NCI-H2029 (cell line): ENCODE measurements at regions not wholly inside any gene's neighbourhood (a gene's known extent, or its start where the extent isn't known, plus 50 kb on each side); places are given as distances from the start of the nearest gene placed in this dataset.

Source experiments
- DNase-seq: peaks from one replicate; lab custom pipeline; 2025; lab: John Stamatoyannopoulos, UW

DNA sequence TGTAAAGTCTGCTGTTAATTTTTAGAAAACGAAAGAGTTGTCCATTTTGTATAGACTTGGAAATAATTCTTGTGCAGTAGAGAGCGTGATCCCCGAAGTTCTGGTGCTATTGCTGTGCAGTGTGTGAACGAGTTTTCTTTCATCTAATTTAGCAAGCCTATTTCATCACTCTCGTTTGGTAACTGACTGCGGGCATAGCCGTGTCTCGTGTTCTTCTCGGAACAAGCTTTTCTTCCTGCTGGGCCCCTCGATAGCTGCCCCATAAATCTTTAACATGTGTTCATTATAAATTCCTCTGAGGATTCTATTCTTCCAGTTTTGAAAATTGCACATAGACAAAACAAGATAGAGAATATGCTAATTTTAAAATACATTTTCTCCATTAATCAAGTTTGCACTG lies 622.0 kb upstream of the PFKP start:
- DNase-seq: no peak

DNA sequence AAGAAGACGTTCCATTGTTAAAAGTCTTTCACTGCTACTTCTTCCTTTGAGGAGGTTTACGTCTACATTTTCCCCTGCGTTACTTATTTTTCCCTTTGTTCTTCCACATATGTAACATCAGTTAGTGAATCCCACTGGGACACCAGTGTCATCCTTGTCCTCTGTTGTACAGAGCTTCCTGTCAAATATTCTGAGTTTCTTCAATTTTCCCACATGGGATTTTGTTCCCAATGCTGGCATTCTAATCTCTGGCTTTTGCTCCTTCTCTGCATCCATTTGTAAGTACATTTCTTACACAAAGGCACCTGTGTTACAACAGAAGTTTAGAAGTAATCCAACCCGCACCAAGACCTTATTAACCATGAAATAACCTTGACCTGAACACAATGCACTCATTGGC lies 627.4 kb upstream of the PFKP start:
- DNase-seq: no peak

DNA sequence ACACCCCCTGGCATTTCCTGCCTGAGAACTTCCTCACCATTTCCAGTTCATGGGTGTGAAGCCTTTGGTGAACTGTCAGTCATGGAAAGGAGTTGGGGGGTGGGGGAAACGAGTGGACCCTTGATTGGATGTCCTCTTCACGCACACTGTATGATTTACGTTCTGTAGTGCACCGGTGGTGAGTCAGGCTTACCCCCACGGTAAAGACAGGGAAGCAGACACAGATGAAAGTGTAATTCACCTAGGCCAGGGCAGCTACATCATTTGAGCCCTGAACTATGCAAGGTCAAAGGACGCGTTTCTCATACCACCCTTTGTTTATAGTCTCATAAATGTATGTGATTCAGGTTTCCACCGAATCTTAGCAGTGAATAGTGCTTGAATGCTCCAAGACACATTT lies 628.3 kb upstream of the PFKP start:
- DNase-seq: no peak

DNA sequence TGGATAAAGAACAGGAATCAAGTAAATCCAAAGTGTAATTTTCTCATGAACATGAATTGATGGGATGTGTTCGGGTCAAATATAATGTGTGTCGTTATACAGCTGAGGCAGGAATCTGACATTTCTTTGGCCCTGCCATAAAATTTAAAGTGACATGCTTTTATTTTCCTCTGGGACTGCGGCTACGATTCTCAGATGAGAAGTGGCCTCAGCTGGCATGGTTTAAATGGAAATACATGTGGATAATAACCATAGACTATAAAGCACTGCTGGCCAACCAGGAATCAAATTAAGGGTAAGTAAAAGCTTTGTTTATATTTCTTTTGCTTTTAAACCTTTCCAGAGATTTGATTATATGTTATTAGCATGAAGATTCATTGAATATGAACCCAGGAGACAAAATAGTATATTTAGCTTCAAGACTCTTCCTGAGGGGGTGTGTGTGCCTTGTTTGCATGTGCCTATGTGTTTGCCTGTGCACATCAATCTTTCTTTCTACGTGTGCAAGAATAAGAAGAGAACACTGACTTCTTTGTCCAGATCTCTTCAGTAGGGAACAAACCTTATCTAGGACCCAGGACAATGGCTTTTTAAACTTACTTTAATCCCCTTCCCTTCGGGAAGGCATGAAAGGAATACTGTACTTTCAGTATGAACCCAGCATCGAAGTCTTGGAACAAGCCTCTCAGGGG lies 629.0 kb upstream of the PFKP start:
- DNase-seq: no peak

DNA sequence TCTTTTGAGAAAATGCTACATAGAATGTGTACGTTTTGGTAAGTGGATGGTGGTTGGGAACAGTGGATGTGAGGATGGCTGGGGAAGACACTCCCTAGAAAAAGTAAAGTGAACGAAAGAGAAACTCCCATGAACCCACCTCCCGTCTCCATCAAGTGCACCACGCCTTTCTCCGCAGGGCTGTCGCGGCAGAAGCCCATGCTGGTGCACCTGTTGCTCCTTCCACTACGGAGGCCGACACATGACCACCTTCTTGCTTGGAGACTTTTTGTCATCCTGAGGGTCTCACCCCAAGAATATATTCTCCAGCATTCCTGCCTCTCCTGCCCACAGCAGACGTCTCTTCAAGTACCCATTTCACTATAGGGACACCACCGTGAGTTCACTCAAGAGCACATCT lies 630.4 kb upstream of the PFKP start:
- DNase-seq: no peak

DNA sequence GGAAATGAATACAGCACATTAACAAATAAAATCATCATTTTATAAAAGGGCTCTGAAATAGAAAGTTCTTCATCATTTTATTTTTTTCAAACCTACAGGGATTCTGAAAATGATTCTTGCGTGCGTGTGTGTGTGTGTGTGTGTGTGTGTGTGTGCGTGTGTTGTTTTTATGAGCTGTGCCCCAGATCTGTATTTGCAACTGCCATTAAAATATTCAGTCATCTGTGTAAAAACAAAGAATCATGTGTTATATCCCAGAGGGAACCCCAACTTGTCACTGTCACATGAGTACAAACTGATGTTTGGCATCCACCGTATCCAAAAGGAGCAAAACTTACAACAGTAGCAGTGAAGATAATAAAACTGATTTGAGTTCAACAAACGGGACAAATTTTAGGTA lies 635.4 kb upstream of the PFKP start:
- no peak for DNase-seq

DNA sequence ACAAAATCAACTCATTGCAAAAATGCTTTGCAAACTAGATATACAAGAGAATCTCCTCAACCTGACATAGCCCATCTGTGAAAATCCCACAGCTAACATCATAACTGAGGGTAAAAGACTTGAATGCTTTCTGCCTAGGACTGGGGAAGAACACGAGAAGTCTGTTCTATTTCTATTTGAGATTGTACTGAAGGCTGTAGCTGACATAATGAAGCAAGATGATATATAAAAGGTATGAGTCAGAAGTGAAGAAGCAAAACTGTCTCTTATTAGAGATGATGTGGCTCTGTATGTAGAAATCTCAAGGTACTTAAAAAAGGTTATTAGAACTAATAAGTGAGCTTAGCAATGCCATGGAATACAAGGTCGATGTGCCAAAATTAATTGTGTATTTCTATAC lies 639.9 kb upstream of the PFKP start:
- DNase-seq: no peak

DNA sequence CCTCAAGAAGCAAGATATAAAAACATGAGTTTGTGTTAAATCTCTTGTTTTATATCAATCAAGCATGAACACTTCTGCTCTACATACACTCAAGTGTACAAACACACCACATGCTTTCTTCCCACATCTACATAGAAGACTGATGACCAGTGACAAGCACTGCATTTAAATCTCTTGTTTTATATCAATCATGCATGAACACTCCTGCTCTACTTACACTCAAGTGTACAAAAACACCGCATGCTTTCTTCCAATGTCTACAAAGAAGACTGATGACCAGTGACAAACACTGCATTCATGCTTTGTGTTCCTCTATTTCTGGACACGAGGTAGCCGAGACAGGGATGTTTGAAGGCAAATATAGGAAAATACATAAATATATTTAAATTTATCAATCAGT lies 642.0 kb upstream of the PFKP start:
- DNase-seq: peak; percentile 2

DNA sequence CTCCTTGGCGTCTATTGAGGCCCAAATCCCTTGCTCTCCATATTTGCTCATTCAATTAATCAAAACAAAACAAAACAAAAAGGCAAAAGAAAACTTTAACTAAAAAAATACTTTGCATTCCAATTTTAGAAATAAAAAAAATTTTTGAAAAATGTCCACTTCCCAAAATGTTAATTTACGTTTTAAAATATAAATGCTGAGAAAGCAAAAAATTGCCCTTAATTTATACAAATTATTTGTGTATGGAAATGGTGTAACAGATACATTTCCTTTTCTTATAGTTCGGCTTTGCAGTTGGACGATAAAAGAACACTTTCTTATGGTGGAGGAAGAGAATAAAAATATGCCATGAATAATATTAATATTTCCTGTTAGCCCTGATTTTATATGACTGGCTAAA lies 652.8 kb upstream of the PFKP start:
- DNase-seq: no peak

DNA sequence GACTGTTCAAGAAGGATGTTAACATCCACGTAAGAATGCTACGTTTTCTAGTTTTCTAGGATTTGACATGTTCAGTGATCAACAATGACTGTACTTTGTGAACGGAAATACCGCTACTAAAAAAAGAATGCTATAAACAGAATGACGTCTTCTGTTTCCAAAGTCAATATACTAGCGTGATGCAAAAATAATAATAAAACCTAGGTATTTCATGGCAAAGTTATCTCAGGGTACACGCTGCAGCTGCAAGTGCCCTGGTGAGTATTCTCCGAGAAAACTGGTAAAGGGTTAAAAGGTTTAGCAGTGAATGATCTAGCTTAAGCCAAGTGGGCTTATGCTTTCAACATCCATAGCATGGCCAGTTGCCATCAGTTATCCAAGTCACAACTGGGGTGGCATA lies 653.3 kb upstream of the PFKP start:
- DNase-seq: no peak

DNA sequence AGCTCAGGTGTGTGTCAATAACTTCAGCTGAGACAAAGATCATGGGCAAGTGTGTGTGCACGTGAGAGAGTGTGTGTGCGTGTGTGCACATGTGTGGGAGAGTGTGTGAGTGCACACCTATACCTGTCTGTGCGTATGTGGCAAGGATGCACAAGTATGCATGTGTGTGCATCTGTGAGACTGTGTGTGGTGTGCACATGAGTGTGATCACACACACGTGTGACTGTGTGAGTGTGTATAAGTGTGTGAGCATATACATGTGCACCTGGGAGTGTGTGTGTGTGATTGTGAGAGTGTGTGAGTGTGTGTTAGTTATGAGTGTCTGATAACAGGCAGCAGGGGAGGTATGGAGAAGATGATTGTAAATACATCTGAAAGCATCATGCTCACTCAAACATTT lies 657.3 kb upstream of the PFKP start:
- no peak for DNase-seq

DNA sequence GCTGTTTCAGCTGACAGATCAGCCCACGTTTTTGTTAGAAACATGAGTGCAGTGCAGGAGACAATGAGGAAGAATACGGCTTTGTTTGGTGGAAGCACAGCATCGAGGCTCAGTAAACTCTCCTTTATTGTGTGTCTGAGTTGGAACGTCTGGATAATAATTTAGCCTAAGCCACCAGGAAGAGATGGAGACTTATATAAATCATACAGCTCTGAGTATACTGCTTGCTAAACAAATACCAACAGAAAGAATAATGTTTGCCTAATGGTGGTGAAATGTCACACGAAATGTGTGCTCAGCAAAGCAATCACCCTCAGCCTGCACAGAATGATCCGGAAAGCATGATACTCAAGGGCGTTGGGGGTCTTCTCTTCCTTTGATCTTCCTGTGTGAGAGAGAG lies 664.1 kb upstream of the ADARB2 start:
- peak; percentile 1 for DNase-seq

DNA sequence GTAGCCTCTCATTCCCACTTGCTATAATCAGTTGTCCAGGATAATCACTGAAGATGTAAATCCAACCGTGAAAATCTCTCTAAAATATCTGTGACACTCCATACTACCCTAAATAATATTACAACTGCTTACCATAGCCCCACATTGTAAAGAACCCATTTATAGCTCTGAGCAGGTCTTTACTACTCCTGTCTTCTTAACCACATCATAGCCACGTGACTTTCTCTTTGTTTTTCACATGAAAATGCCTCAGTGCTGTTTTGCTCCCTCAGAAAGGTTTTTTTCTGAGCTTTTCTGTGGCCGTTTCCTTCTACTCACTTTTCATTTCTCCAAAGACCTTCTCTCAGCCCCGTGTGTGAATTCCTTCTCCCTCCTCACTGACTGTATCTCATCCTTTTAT lies 662.2 kb upstream of the ADARB2 start:
- no peak for DNase-seq

DNA sequence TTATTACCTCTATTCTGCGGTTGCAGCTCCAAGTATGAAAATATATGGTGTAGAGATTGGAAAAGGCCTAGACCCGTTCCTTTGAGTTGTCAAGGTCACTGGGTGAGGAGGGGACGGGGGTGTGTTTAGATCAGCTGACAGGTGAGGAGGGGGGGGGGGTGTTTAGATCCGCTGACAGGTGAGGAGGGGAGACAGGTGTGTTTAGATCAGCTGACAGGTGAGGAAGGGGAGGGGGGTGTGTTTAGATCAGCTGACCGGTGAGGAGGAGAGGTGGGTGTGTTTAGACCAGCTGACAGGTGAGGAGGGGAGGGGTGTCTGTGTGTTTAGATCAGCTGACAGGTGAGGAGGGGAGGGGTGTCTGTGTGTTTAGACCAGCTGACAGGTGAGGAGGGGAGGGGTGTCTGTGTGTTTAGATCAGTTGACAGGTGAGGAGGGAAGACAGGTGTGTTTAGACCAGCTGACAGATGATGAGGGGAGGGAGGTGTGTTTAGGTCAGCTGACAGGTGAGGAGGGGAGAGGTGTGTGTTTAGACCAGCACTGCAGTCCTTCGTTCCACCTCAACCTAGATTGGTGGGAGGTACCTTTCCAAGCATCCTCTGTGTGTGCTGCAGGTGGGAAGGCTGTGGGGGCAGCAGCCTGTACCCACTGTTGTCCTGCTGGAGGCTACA lies 655.0 kb upstream of the ADARB2 start:
- DNase-seq: peak; percentile 74

DNA sequence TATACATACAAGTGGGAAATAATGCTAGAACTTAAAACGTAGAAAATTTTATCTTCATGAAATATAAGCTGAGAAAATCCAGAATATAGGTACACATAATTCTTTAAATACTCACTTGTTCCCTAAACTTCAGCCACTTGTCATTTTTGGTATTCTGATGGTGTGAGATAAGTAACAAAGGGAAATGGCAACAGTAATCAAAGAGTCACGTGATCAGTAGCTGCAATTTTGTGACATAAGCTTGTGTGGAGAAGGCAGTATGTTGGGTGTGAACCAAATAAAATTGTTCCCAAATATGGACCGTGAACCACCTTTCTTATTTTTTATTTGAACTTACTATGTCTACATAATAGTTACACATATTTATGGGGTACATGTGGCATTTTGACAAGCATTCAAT lies 650.3 kb upstream of the ADARB2 start:
- no peak for DNase-seq

DNA sequence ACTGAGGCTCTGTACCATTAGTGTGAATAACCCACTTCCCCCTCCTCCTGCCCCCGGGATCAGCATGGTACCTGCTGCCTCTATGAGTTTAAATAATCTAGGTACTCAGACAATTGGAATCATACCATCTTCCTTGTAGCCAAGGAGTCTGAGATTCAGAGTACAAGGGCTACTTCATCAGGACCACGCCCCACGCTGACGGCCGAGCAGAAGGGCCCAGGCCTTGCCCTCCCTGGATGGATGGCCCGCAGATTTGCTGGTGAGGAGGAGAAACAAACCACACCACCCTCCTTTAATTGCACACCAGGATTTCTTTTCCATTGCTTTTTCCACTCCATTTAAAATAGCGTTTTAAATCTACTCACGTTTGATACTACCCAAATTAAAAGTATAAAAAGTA lies 649.9 kb upstream of the ADARB2 start:
- DNase-seq: no peak

DNA sequence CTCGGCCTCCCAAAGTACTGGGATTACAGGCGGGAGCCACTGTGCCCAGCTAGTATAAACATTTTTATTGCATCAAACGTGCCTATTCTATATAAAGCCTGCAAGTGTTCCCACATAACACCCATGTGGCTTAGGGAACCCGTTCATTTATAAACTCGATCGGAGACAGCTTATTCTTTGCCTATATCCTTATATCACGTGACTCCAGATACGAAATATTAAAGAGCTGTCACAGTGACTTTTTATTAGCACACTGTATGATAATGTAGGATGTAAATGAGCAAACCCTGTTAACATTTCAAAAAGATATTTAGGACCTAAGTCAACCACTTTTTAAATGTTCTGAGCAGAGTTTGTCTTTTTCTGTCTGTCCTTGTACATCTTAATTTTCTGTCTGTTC lies 642.9 kb upstream of the ADARB2 start:
- DNase-seq: no peak

DNA sequence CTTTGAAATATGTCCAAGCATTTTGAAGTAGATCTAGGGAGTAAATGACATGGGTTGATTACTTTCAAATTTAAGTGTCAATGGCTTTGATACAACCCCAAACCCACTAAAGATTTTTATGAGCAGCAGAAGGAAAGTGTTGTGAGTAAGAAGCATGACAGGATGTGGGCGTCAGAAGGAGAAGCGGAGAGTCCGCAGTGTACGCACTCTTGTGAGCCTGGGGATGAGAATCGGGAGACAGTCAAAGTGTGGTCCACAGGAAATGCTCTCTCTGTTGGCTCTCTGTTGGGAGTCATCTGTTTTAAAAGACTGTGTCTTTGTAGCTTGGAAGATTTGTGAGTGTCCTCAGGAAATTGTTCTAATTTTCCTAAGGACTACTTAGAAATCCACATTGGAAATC lies 629.8 kb upstream of the ADARB2 start:
- DNase-seq: no peak

DNA sequence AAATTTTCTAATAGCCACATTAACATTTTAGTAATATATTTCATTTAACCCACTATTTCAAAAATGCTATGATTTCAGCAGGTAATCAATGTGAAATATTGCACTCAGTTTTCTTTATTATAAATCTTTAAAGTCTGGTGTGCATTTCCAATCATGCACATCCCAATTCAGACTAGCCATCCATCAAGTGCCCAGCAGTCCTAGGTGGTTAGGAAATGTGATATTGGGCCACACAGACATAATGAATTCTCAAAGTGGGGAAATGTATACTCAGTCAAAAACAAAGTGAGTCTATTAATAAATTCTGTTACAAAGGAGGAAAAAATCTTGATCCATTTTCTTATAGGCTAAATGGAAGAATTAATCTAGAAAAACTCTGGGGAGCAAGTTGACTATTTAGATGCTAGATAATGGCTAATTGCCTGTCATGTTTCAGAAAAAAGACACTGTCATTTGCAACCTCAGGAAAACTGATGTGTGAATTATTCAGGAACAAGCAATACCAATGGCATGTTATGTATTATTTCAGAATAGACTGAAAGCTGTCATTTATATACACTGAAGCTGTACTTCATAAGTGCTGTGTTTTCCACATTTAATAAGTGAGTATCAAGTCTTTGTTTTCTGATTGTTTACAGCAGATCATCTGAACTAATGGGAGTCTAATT lies 629.1 kb upstream of the ADARB2 start:
- DNase-seq: no peak

DNA sequence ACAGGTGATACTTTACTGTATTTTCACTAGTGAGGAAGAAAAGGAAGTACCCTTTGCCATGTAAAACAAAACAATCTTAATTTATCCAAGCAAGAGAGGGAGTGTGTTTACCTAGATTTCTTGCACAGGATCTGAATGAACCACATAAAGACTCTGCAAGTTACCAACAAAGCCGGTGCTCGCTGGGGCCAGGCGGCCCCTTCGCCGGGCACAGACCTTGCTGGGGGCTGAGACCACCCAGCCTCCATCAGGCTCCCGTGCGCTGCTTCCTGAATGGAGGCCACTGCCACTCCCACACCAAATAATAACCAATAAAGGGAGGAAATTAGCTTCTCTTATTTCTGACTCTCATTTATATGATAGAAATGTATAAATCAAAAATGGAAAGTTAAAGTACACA lies 625.0 kb upstream of the ADARB2 start:
- no peak for DNase-seq

DNA sequence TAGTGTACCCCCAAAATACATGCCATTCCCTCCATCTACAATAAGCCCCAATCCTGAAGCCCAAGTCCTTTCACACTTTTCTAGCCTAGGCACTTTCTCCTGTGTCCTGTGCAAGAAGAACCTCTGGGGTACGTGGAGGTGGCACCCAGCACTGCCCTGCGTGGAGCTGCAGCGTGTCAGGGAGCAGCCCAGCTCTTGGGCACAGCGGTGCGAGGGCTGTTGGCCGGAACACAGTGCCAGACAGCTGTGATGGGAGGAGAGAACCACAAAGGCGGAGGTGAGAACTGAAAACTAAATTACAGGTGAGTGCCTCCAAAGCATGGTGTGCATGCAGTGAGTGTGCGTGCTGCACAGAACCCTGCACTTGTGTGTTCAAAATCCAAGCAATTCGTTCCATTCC lies 621.3 kb upstream of the ADARB2 start:
- DNase-seq: no peak

DNA sequence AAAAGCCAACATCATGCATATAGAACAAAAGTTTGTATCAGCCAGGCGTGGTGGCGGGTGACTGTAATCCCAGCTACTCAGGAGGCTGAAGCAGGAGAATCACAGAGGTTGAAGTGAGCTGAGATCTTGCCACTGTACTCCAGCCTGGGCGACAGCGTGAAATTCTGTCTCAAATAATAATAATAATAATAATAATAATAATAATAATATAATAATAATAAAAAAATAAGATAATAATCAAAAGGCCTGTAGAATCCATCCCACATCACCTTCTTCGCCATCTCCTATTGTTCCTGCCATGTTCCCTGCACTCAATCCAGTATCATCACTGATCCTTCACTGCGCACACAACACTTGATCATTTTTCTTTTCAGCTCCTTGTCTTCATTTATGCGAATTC lies 619.3 kb upstream of the ADARB2 start:
- no peak for DNase-seq

DNA sequence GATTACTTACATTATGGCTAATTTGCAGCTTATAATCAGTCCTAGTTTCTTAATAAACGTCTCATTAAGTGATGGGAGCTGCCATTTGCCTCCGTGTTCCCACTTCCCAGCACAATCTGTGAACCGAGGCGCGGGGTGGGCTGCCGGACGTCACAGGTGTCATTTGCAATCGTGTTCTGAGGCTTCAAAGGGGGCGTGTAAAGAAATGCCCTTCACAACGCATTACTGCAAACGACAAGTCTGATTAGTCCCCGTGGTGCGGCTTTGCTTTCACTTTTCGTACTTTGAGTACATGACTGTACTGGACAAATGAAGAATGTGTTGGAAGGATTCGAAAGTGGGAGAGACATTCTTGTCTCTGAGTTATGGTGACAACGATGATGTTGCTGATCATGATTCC lies 614.2 kb upstream of the ADARB2 start:
- no peak for DNase-seq

DNA sequence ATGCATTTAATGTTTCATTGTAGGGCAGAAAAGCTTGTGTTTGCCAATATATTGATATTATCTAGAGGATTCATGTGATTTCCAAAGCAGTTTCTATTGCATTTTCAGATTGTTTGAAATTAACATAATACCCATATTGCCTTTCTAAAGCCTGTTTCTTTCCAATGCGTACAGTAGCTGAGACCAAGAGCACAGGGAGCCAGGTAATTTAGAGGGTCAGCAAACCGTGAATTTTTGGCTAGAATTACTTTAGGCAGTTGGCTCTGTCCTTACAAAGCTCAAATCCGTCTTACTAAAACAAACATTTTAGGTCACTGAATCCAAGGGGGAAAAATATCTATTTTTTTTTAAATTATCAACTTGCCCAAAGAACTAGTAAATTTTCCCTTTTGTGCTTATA lies 604.9 kb upstream of the ADARB2 start:
- DNase-seq: no peak
